ENCODE measurements at regions not wholly inside any gene's neighbourhood (a gene's known extent, or its start where the extent isn't known, plus 50 kb on each side); places are given as distances from the start of the nearest gene placed in this dataset.

DNA sequence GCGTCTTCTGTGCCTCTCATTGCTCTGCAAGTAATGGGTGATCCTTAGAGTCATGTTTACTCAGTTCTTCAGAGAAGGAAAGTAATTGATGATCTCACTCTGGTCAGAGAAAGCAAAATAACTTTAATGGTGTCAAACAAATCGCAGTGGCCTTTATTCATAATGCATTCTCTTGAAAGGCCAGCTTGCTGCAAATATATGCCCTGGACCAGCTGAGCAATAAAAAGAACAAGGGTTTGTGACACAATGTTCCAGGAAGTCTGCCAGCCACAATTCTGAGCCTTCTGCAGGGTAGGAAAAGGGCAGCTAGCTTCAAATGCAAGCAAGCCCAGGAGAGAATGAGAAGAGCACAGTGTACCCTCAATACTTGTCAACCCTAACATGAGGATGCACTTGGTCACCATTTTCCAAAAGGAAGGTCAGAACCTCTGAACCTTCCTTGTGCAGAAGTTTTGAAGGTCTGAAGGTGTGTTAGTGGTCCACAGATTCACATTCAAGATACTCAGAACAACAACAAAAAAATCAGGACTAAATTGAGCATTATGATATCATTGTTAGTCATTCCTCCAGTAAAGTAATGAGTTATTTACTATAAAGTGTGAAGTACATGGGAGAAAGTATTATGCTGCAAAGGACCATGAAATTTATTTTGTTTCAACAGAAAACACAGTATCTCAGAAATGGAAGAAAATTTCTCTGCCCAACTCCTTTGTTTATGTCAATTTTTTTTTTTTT is 355.6 kb downstream of the PAX3 start:
- Mint-ChIP-seq H3K4me1 (no peaks in the 10 kb centered on the region), H3K9me3 (peaks cover 0 to 3% (median 0%) of the 10 kb centered on the region in 7 donors)
- H3K4me3 ChIP-seq (ENCODE audit: low read depth, low read length), result no peak overlapping the region

DNA sequence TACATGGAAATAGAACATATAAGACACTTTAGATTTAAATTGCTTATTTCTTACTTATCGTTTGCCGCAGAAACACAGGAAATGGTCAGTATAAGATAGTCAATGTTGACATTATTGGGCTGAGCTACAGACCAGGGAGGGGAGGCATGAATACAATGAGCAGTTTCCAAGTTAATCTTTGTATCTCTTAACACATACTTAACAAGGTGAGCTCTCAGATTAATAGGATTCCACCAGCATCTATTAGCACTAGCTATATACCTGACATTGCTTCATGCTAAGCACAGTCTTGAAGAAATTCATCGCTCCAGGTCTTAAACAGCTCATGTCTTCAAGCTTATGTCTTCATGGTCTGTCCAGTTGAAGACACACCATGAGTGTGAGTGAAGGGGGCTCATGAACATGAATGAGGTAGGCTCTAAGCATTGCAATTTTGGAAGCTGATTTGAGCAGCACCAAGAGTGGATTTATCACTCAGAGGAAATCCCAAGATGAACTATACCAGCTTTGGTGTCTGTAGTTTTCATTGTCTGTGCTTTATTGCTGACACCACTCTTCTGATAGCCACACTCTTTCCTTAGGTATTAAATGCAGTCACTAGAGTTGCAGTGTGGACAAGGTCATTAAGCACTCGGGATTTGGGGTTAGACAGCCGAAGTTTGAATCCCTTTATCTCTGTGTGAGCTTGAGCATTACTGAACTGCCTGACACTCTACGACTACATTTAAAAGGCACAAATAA is 359.3 kb upstream of the EPHA4 start:
- Mint-ChIP-seq H3K27me3 (no peaks in the 10 kb centered on the region), H3K4me3 (no peak overlapping the region), H3K36me3 (no peaks in the 10 kb centered on the region), H3K9me3 (peaks cover 0 to 6% (median 2%) of the 10 kb centered on the region in 7 donors), H3K27ac (no peak overlapping the region), H3K4me1 (no peaks in the 10 kb centered on the region)
- Histone ChIP-seq H3K4me3 (ENCODE audit: low read depth, low read length) (no peak overlapping the region), H3K27me3 (ENCODE audit: control insufficient read depth, insufficient read depth, low read length) (no peaks in the 10 kb centered on the region), H3K36me3 (ENCODE audit: control insufficient read depth, insufficient read depth, low read length) (no peaks in the 10 kb centered on the region), H3K27ac (ENCODE audit: insufficient read depth, low read length, poor library complexity, severe bottlenecking) (no peak overlapping the region), H3K4me1 (ENCODE audit: control insufficient read depth, insufficient read depth, low read length, poor library complexity, severe bottlenecking) (no peaks in the 10 kb centered on the region), H3K9me3 (ENCODE audit: control insufficient read depth in 2 of 2, low read length in 2 of 2) (no peaks in the 10 kb centered on the region)
- ATAC-seq (ENCODE audit: low read depth in 2 of 2) (no peak), DNase-seq (no peak)

More for the DNA sequence above, 355.6 kb downstream of the PAX3 start:
- Mint-ChIP-seq H3K36me3 (no peaks in the 10 kb centered on the region), H3K27ac (no peak overlapping the region), H3K4me3 (no peak overlapping the region), H3K27me3 (no peaks in the 10 kb centered on the region)
- no peaks in the 10 kb centered on the region for H3K36me3 ChIP-seq (ENCODE audit: control insufficient read depth, insufficient read depth, low read length)
- H3K27ac ChIP-seq (ENCODE audit: insufficient read depth, low read length, poor library complexity, severe bottlenecking), result no peak overlapping the region
- no peaks in the 10 kb centered on the region for H3K9me3 ChIP-seq (ENCODE audit: control insufficient read depth in 2 of 2, low read length in 2 of 2)
- DNase-seq, result no peak
- H3K27me3 ChIP-seq (ENCODE audit: control insufficient read depth, insufficient read depth, low read length), result no peaks in the 10 kb centered on the region
- ATAC-seq (ENCODE audit: low read depth in 2 of 2), result no peak
- no peaks in the 10 kb centered on the region for H3K4me1 ChIP-seq (ENCODE audit: control insufficient read depth, insufficient read depth, low read length, poor library complexity, severe bottlenecking)

DNA sequence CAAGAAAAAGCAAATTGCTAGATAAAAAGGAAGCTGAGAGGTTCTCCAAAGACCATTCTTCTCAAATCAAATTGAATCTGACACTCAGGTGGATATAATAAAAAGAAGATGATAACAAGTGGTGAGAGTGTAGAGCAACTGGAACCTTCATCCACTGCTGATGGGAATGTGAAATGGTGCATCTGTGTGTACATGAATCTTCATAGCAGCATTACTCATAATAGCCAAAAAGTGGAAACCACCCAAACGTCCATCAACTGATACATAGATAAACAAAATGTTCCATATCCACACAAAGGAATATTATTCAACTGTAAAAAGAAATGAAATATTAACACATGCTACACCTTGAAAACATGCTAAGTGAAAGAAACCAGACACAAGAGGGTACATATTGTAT is 357.2 kb upstream of the EPHA4 start:
- H3K27ac Mint-ChIP-seq, result no peak overlapping the region
- ATAC-seq (ENCODE audit: low read depth in 2 of 2), result no peak
- H3K4me3 Mint-ChIP-seq, result no peak overlapping the region
- H3K27me3 Mint-ChIP-seq, result no peaks in the 10 kb centered on the region
- Histone ChIP-seq H3K4me1 (ENCODE audit: control insufficient read depth, insufficient read depth, low read length, poor library complexity, severe bottlenecking) (no peaks in the 10 kb centered on the region), H3K4me3 (ENCODE audit: low read depth, low read length) (no peak overlapping the region), H3K27me3 (ENCODE audit: control insufficient read depth, insufficient read depth, low read length) (no peaks in the 10 kb centered on the region), H3K9me3 (ENCODE audit: control insufficient read depth in 2 of 2, low read length in 2 of 2) (no peaks in the 10 kb centered on the region), H3K27ac (ENCODE audit: insufficient read depth, low read length, poor library complexity, severe bottlenecking) (no peak overlapping the region), H3K36me3 (ENCODE audit: control insufficient read depth, insufficient read depth, low read length) (no peaks in the 10 kb centered on the region)
- DNase-seq, result no peak
- H3K9me3 Mint-ChIP-seq, result peaks cover 0 to 6% (median 0%) of the 10 kb centered on the region in 7 donors
- no peaks in the 10 kb centered on the region for H3K4me1 Mint-ChIP-seq
- H3K36me3 Mint-ChIP-seq, result no peaks in the 10 kb centered on the region

DNA sequence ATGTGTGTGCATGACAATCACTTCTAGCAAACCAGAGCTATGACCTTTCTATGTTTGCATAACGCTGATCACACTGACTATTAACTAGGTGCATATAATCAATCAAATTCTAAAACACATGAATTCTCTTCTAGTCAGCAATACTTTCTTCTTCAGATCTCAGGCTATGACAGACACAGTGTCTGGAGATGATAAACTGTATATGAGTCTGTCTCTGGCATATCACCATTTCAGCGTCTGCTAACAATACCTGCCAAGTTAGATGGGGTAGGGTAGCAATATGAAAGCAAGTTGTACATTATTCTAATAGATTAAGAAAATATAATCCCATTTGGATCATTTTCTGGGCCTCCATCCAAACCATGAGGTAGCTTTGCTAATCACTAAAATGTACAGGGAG is 354.2 kb upstream of the EPHA4 start:
- H3K9me3 ChIP-seq (ENCODE audit: control insufficient read depth in 2 of 2, low read length in 2 of 2), result no peaks in the 10 kb centered on the region
- no peak for DNase-seq
- no peaks in the 10 kb centered on the region for H3K36me3 Mint-ChIP-seq
- no peak overlapping the region for H3K4me3 ChIP-seq (ENCODE audit: low read depth, low read length)
- H3K27ac ChIP-seq (ENCODE audit: insufficient read depth, low read length, poor library complexity, severe bottlenecking), result no peak overlapping the region
- H3K4me3 Mint-ChIP-seq, result no peak overlapping the region
- peaks cover 0 to 4% (median 0%) of the 10 kb centered on the region in 7 donors for H3K9me3 Mint-ChIP-seq
- no peak for ATAC-seq (ENCODE audit: low read depth in 2 of 2)
- H3K36me3 ChIP-seq (ENCODE audit: control insufficient read depth, insufficient read depth, low read length), result no peaks in the 10 kb centered on the region
- no peaks in the 10 kb centered on the region for H3K27me3 ChIP-seq (ENCODE audit: control insufficient read depth, insufficient read depth, low read length)
- H3K4me1 Mint-ChIP-seq, result no peaks in the 10 kb centered on the region
- no peak overlapping the region for H3K27ac Mint-ChIP-seq
- H3K4me1 ChIP-seq (ENCODE audit: control insufficient read depth, insufficient read depth, low read length, poor library complexity, severe bottlenecking), result no peaks in the 10 kb centered on the region
- H3K27me3 Mint-ChIP-seq, result no peaks in the 10 kb centered on the region

DNA sequence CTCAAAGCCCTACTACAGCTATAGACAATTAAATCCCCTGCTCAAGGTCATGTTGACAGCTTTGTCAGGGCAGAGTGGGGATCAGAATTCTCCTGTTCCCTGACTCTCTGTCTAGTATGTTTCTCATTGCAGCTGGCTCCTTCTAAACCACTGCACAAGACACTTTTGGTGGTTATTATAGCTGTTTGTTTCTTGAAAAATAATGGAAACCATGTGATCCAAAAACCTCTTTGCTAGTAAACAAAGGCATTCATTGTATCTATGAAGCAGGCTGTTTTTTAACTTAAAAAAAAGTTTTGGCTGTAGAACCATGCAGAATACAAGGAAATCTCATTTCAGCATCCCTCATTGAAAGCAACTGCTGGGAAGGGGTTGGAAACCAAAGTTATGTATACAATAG is 352.5 kb upstream of the EPHA4 start:
- no peak for ATAC-seq (ENCODE audit: low read depth in 2 of 2)
- Mint-ChIP-seq H3K36me3 (no peaks in the 10 kb centered on the region), H3K9me3 (peaks cover 0 to 2% (median 0%) of the 10 kb centered on the region in 7 donors)

DNA sequence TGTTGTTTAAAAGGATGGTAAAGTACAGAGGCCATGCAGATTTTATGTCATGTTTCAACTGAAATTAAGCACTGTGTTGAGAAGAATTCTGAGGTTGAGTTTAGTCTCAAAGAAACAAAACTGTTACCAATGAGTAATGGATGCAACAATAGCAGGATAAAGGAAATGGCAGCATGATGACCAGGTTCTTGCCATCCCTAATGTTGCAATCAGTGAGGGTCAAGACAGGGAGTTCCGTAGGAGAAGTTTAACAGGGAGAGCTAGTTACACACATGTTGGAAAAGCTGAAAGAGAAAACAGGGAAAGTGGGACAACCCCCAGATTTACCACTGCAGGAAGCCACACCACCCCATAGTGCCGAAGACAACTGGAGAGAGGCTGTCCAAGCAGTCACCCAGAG is 343.8 kb upstream of the EPHA4 start:
- H3K36me3 Mint-ChIP-seq, result no peaks in the 10 kb centered on the region
- Histone ChIP-seq H3K27ac (ENCODE audit: insufficient read depth, low read length, poor library complexity, severe bottlenecking) (no peak overlapping the region), H3K4me3 (ENCODE audit: low read depth, low read length) (no peak overlapping the region), H3K36me3 (ENCODE audit: control insufficient read depth, insufficient read depth, low read length) (no peaks in the 10 kb centered on the region), H3K4me1 (ENCODE audit: control insufficient read depth, insufficient read depth, low read length, poor library complexity, severe bottlenecking) (no peaks in the 10 kb centered on the region), H3K27me3 (ENCODE audit: control insufficient read depth, insufficient read depth, low read length) (no peaks in the 10 kb centered on the region), H3K9me3 (ENCODE audit: control insufficient read depth in 2 of 2, low read length in 2 of 2) (no peaks in the 10 kb centered on the region)
- peaks cover 0 to 5% (median 1%) of the 10 kb centered on the region in 7 donors for H3K9me3 Mint-ChIP-seq
- H3K27ac Mint-ChIP-seq, result no peak overlapping the region
- ATAC-seq (ENCODE audit: low read depth in 2 of 2), result no peak
- H3K4me1 Mint-ChIP-seq, result no peaks in the 10 kb centered on the region
- H3K4me3 Mint-ChIP-seq, result no peak overlapping the region
- no peak for DNase-seq
- H3K27me3 Mint-ChIP-seq, result no peaks in the 10 kb centered on the region

More for the DNA sequence above, 352.5 kb upstream of the EPHA4 start:
- Histone ChIP-seq H3K9me3 (ENCODE audit: control insufficient read depth in 2 of 2, low read length in 2 of 2) (no peaks in the 10 kb centered on the region), H3K36me3 (ENCODE audit: control insufficient read depth, insufficient read depth, low read length) (no peaks in the 10 kb centered on the region), H3K4me1 (ENCODE audit: control insufficient read depth, insufficient read depth, low read length, poor library complexity, severe bottlenecking) (no peaks in the 10 kb centered on the region), H3K27me3 (ENCODE audit: control insufficient read depth, insufficient read depth, low read length) (no peaks in the 10 kb centered on the region), H3K4me3 (ENCODE audit: low read depth, low read length) (no peak overlapping the region), H3K27ac (ENCODE audit: insufficient read depth, low read length, poor library complexity, severe bottlenecking) (no peak overlapping the region)
- Mint-ChIP-seq H3K27ac (no peak overlapping the region), H3K27me3 (no peaks in the 10 kb centered on the region), H3K4me1 (no peaks in the 10 kb centered on the region), H3K4me3 (no peak overlapping the region)
- no peak for DNase-seq

DNA sequence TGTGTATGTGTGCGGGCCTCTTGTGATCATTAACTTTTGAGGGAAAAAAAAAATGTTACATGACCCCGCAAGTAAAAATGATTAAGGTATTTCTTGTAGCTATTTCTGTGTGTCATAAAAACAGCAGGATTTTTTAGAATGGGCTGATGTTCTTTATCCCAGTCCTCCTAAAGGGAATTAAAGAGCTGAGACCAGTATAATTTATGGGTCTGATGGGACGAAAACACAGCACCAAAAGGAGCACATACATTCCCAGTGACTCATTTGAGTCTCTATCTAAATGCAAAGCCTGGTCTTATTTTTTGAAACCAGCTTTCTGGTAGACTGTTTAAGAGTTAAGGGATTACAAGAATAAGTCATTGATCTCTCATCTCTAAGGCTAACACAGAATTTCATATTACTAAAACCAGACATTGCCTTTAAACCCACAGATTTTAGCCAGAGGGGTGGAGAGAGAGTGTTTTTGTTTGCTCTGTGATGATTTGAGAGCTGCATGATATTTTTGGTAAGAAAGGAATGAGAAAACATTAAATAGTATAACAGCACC is 342.3 kb upstream of the EPHA4 start:
- Histone ChIP-seq H3K4me3 (ENCODE audit: low read depth, low read length) (no peak overlapping the region), H3K4me1 (ENCODE audit: control insufficient read depth, insufficient read depth, low read length, poor library complexity, severe bottlenecking) (no peaks in the 10 kb centered on the region), H3K27ac (ENCODE audit: insufficient read depth, low read length, poor library complexity, severe bottlenecking) (no peak overlapping the region), H3K36me3 (ENCODE audit: control insufficient read depth, insufficient read depth, low read length) (no peaks in the 10 kb centered on the region), H3K9me3 (ENCODE audit: control insufficient read depth in 2 of 2, low read length in 2 of 2) (no peaks in the 10 kb centered on the region), H3K27me3 (ENCODE audit: control insufficient read depth, insufficient read depth, low read length) (no peaks in the 10 kb centered on the region)
- Mint-ChIP-seq H3K4me3 (no peak overlapping the region), H3K27ac (no peak overlapping the region), H3K4me1 (no peaks in the 10 kb centered on the region), H3K36me3 (no peaks in the 10 kb centered on the region), H3K27me3 (no peaks in the 10 kb centered on the region), H3K9me3 (peaks cover 0 to 5% (median 1%) of the 10 kb centered on the region in 7 donors)
- ATAC-seq (ENCODE audit: low read depth in 2 of 2) (no peak), DNase-seq (no peak)
